PC-9 (cell line): ENCODE measurements at regions not wholly inside any gene's neighbourhood (a gene's known extent, or its start where the extent isn't known, plus 50 kb on each side); places are given as distances from the start of the nearest gene placed in this dataset.

Source experiments
- BruUV-seq: library from RNA; stranded (reverse); fragments of 400-500 nt; replicated peaks from 2 replicates; lab custom pipeline; 2021; lab: Mats Ljungman, UMichigan
- CTCF ChIA-PET: fragments of 300-600 bp; sonication (Branson Sonifier 250); formaldehyde crosslinking; loops from one replicate; lab custom pipeline; 2022; ENCODE audit warnings: antibody characterized with exemption; lab: Charles Lee
- POLR2A ChIA-PET: fragments of 300-600 bp; sonication (Branson Sonifier 250); formaldehyde crosslinking; loops from one replicate; lab custom pipeline; 2022; ENCODE audit warnings: antibody characterized with exemption; ENCODE audit not compliant: unreplicated experiment; lab: Charles Lee
- DNase-seq, 2 experiments: peaks; one replicate each; pipeline versions ENCODE4 v3.0.0 to v3.0.0-alpha.2; 2015 to 2022; ENCODE audit warnings: mixed read lengths in 1 of 2
- H2AFZ ChIP-seq: fragments of 200-600 bp; sonication (generic); 2 replicates; pipeline ENCODE4 v1.8.1; 2017; ENCODE audit warnings: antibody characterized with exemption
- H3F3A ChIP-seq: fragments of 200-600 bp; sonication (generic); 2 replicates; pipeline ENCODE4 v1.8.1; 2017; ENCODE audit warnings: antibody characterized with exemption, mild to moderate bottlenecking, low read depth; ENCODE audit not compliant: insufficient read depth
- H3K27ac ChIP-seq: fragments of 200-600 bp; sonication (generic); 2 replicates; pipeline ENCODE4 v1.6.1; 2016; ENCODE audit warnings: mixed run types
- H3K27me3 ChIP-seq: fragments of 200-600 bp; sonication (generic); 2 replicates; pipeline ENCODE4 v1.6.1; 2016; ENCODE audit warnings: low read depth, mixed run types; ENCODE audit not compliant: insufficient read depth
- H3K36me3 ChIP-seq: fragments of 200-600 bp; sonication (generic); 2 replicates; pipeline ENCODE4 v1.6.1; 2016; ENCODE audit warnings: low read depth, mixed run types
- H3K4me1 ChIP-seq: fragments of 200-600 bp; sonication (generic); replicated peaks from 2 replicates; pipeline ENCODE4 v1.6.1; 2016; ENCODE audit warnings: mixed run types; ENCODE audit not compliant: insufficient read depth
- H3K4me2 ChIP-seq: fragments of 200-600 bp; sonication (generic); 2 replicates; pipeline ENCODE4 v1.6.1; 2017; ENCODE audit warnings: mixed run types
- H3K4me3 ChIP-seq: fragments of 200-600 bp; sonication (generic); 2 replicates; pipeline ENCODE4 v1.6.1; 2016; ENCODE audit warnings: mixed run types
- H3K79me2 ChIP-seq: fragments of 200-600 bp; sonication (generic); 2 replicates; pipeline ENCODE4 v1.6.1; 2017; ENCODE audit warnings: low read depth, mixed run types
- H3K9me2 ChIP-seq: fragments of 200-600 bp; sonication (generic); 2 replicates; pipeline ENCODE4 v1.8.1; 2017; ENCODE audit warnings: mild to moderate bottlenecking; ENCODE audit not compliant: insufficient read depth
- H3K9me3 ChIP-seq: fragments of 200-600 bp; sonication (generic); 2 replicates; pipeline ENCODE4 v1.8.1; 2016; ENCODE audit warnings: low read depth; ENCODE audit not compliant: insufficient read depth
- H4K20me1 ChIP-seq: fragments of 200-600 bp; sonication (generic); 2 replicates; pipeline ENCODE4 v1.8.1; 2017; ENCODE audit not compliant: insufficient read depth
- EZH2 ChIP-seq: fragments of 200-600 bp; sonication (generic); IDR thresholded peaks from 2 replicates; pipeline ENCODE4 v1.8.0; 2017; ENCODE audit warnings: antibody characterized with exemption, low read depth
- intact Hi-C: fragments of 100-400 bp; cut with micrococcal nuclease; formaldehyde crosslinking; loops from one replicate; pipeline ENCODE4 v1.10.0; 2022; ENCODE audit not compliant: unreplicated experiment
- TF ChIP-seq, protein P1 (sequence below): fragments of 200-600 bp; sonication (generic); conservative IDR thresholded peaks from 2 replicates; pipeline ENCODE4 v1.6.1; 2017; ENCODE audit warnings: mixed run types, antibody characterized with exemption, mild to moderate bottlenecking, moderate library complexity

DNA sequence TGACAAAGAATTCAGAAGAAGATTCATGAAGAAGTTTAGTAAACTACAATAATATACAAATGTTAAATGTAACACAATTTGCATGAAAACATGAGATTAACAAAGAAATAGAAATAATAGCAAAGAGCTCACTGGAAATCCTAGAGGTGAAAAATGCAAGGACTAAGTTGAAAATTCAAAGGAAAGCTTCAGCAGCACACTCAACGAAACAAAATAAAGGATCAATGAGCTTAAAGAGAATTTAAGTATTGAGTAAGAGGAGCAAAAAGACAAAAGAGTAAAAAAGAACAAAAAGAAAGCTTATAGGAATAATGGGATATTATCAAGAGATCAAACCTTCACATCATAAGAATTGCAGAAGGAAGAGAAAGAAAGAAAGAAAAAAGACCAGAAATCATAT, 583.8 kb upstream of the NECTIN3 start:
- Histone ChIP-seq H3K9me3 (no peaks in the 10 kb centered on the region; the same call in 1 of the 2 replicates), H3K4me1 (no peaks in the 10 kb centered on the region), H3K36me3 (no peaks in the 10 kb centered on the region), H3K9me2 (no peaks in the 10 kb centered on the region; the same call in 1 of the 2 replicates), H3K4me2 (no peak overlapping the region), H4K20me1 (no peaks in the 10 kb centered on the region; the same call in 1 of the 2 replicates), H3K4me3 (no peak overlapping the region), H3K27ac (no peak overlapping the region), H2AFZ (no peak overlapping the region), H3F3A (no peaks in the 10 kb centered on the region), H3K27me3 (no peaks in the 10 kb centered on the region), H3K79me2 (no peaks in the 10 kb centered on the region)
- POLR2A ChIA-PET: no interaction called here
- CTCF ChIA-PET: interaction anchor here (0.5 kb wide), 1 partner anchor 1320 kb away, joined by 3 read pairs; no protein-coding TSS in a partner anchor
- DNase-seq: no peak
- BruUV-seq: no TSS peak
- intact Hi-C loops: no loop called here
- no peak for TF ChIP-seq EZH2
- TF ChIP-seq, protein P1, sequence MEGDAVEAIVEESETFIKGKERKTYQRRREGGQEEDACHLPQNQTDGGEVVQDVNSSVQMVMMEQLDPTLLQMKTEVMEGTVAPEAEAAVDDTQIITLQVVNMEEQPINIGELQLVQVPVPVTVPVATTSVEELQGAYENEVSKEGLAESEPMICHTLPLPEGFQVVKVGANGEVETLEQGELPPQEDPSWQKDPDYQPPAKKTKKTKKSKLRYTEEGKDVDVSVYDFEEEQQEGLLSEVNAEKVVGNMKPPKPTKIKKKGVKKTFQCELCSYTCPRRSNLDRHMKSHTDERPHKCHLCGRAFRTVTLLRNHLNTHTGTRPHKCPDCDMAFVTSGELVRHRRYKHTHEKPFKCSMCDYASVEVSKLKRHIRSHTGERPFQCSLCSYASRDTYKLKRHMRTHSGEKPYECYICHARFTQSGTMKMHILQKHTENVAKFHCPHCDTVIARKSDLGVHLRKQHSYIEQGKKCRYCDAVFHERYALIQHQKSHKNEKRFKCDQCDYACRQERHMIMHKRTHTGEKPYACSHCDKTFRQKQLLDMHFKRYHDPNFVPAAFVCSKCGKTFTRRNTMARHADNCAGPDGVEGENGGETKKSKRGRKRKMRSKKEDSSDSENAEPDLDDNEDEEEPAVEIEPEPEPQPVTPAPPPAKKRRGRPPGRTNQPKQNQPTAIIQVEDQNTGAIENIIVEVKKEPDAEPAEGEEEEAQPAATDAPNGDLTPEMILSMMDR: no peak

DNA sequence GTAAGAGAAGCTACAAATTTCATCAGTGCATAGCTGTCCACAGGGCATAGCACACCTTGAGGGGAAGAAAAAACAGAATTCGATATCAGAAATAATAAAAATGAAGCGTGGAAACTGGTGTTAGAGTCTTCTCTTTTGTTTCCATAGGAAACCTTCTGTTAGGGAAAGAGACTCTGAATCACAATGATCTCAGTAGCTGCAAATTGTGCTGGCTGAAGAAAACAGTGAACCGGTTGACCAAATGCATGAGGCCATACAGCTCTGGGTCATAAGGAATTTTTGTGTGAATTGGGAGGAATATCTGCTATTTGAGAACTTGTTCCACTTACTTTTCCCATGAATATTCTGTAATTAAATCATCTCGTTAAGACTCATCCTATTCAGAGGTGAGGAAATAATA, 580.2 kb upstream of the NECTIN3 start:
- no peaks in the 10 kb centered on the region for H3K9me3 ChIP-seq
- no peaks in the 10 kb centered on the region; the same call in 1 of the 2 replicates for H4K20me1 ChIP-seq
- H3K4me2 ChIP-seq: no peak overlapping the region
- H3K4me1 ChIP-seq: no peaks in the 10 kb centered on the region
- H3K4me3 ChIP-seq: no peak overlapping the region
- H2AFZ ChIP-seq: no peak overlapping the region
- ChIA-PET CTCF (no interaction called here), POLR2A (no interaction called here)
- TF ChIP-seq, protein P1: no peak
- TF ChIP-seq EZH2: no peak
- H3K27me3 ChIP-seq: no peaks in the 10 kb centered on the region
- no peaks in the 10 kb centered on the region for H3K36me3 ChIP-seq
- H3K9me2 ChIP-seq: no peaks in the 10 kb centered on the region; the same call in 1 of the 2 replicates
- H3K79me2 ChIP-seq: no peaks in the 10 kb centered on the region
- DNase-seq: no peak
- intact Hi-C loops: no loop called here
- BruUV-seq: no TSS peak
- H3K27ac ChIP-seq: no peak overlapping the region
- H3F3A ChIP-seq: no peaks in the 10 kb centered on the region

DNA sequence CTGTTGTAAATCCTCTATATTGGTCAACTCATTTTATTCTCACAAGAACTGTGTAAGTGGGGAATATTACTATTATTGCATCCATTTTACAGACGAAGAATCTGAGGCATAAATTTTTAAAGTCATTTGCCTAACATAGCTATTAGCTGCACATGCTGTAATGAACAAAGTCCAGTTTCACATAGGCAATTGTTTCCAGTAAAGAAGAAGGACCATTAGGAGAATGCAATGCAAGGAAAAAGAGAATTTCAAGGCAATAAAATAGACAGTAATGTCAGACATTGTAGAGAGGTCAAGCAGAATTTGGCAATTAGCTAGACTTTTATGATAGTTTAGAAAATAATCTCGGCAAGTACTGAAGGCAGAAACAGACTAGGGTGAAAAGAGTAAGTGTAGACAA, 578.7 kb upstream of the NECTIN3 start:
- no peak overlapping the region for H3K27ac ChIP-seq
- TF ChIP-seq EZH2: no peak
- TF ChIP-seq, protein P1: no peak
- no peaks in the 10 kb centered on the region for H3K9me3 ChIP-seq
- BruUV-seq: no TSS peak
- H3K4me1 ChIP-seq: no peaks in the 10 kb centered on the region
- no peaks in the 10 kb centered on the region for H3K27me3 ChIP-seq
- no peaks in the 10 kb centered on the region; the same call in 1 of the 2 replicates for H4K20me1 ChIP-seq
- intact Hi-C loops: no loop called here
- H3K4me3 ChIP-seq: no peak overlapping the region
- no peak for DNase-seq
- H3F3A ChIP-seq: no peaks in the 10 kb centered on the region
- no peaks in the 10 kb centered on the region for H3K79me2 ChIP-seq
- no peaks in the 10 kb centered on the region; the same call in 1 of the 2 replicates for H3K9me2 ChIP-seq
- ChIA-PET CTCF (no interaction called here), POLR2A (no interaction called here)
- no peak overlapping the region for H3K4me2 ChIP-seq
- H2AFZ ChIP-seq: no peak overlapping the region
- no peaks in the 10 kb centered on the region for H3K36me3 ChIP-seq
